PFSK-1 (cell line): ENCODE measurements at regions not wholly inside any gene's neighbourhood (a gene's known extent, or its start where the extent isn't known, plus 50 kb on each side); places are given as distances from the start of the nearest gene placed in this dataset.

Experiments
- FOXP2 ChIP-seq: optimal IDR thresholded peaks from 2 replicates; pipeline ENCODE3; 2011; ENCODE audit warnings: borderline replicate concordance, control low read depth, inconsistent platforms; ENCODE audit not compliant: insufficient read depth; ENCODE audit errors: extremely low read length, extremely low read depth
- POLR2AphosphoS5 ChIP-seq: IDR thresholded peaks from 2 replicates; pipeline ENCODE4 v1.6.1; 2012; ENCODE audit warnings: low read depth, mild to moderate bottlenecking, control low read depth, low read length, moderate library complexity
- REST ChIP-seq, 2 experiments: IDR thresholded peaks; 2 replicates each; pipeline versions ENCODE4 v1.6.1 to v1.8.0; 2011 to 2012; ENCODE audit warnings: low read depth in 2 of 2, low read length in 2 of 2, control low read depth in 1 of 2, inconsistent platforms in 1 of 2, mild to moderate bottlenecking in 1 of 2, moderate library complexity in 1 of 2; ENCODE audit not compliant: insufficient read depth in 1 of 2
- SIN3A ChIP-seq: IDR thresholded peaks from 2 replicates; pipeline ENCODE4 v1.6.1; 2012; ENCODE audit warnings: mild to moderate bottlenecking, low read length, moderate library complexity, borderline replicate concordance; ENCODE audit not compliant: insufficient read depth
- TAF1 ChIP-seq: IDR thresholded peaks from 2 replicates; pipeline ENCODE4 v1.6.1; 2012; ENCODE audit warnings: low read length, control low read depth, borderline replicate concordance; ENCODE audit not compliant: insufficient read depth

- TF ChIP-seq REST (IDR thresholded peaks at IDR 0.05; ENCODE audit: insufficient read depth in 1 of 2, low read depth in 2 of 2, low read length in 2 of 2) (no peak), POLR2AphosphoS5 (no peak), SIN3A (no peak), TAF1 (no peak), FOXP2 (no peak)
Measured at GRCh38 chrX:42491137-42491907, 286.6 kb downstream of the PPP1R2C start.
